Subcutaneous abdominal adipose tissue (tissue), 5 donors: ENCODE measurements at regions not wholly inside any gene's neighbourhood (a gene's known extent, or its start where the extent isn't known, plus 50 kb on each side); places are given as distances from the start of the nearest gene placed in this dataset.

Source experiments
- H3K27ac ChIP-seq: one replicate; pipeline ENCODE4 v1.7.0; 2013; ENCODE audit warnings: low read depth, mild to moderate bottlenecking, inconsistent platforms, low read length, moderate library complexity
- H3K27me3 ChIP-seq, 5 donors: one replicate each; pipeline ENCODE4 v1.7.0; 2013; ENCODE audit warnings: low read length in 5 of 5, inconsistent platforms in 1 of 5; ENCODE audit not compliant: control insufficient read depth in 5 of 5, insufficient read depth in 4 of 5
- H3K36me3 ChIP-seq, 5 donors: one replicate each; pipeline ENCODE4 v1.7.0; 2013; ENCODE audit warnings: low read length in 5 of 5; ENCODE audit not compliant: control insufficient read depth in 5 of 5, insufficient read depth in 5 of 5
- H3K4me1 ChIP-seq, 5 donors: one replicate each; pipeline ENCODE4 v1.7.0; 2013; ENCODE audit warnings: low read length in 5 of 5, mild to moderate bottlenecking in 3 of 5, moderate library complexity in 1 of 5; ENCODE audit not compliant: control insufficient read depth in 5 of 5, insufficient read depth in 5 of 5
- H3K4me3 ChIP-seq, 5 donors: one replicate each; pipeline ENCODE4 v1.7.0; 2013; ENCODE audit warnings: low read length in 5 of 5, low read depth in 1 of 5
- H3K9ac ChIP-seq, 5 donors: one replicate each; pipeline ENCODE4 v1.7.0; 2013; ENCODE audit warnings: low read length in 5 of 5, mild to moderate bottlenecking in 4 of 5, moderate library complexity in 3 of 5
- H3K9me3 ChIP-seq, 5 donors: one replicate each; pipeline ENCODE4 v1.7.0; 2013; ENCODE audit warnings: low read length in 5 of 5; ENCODE audit not compliant: control insufficient read depth in 5 of 5
- donor health status: healthy.
- donor health status: healthy.
- donor health status: healthy.
- donor health status: healthy.
- donor health status: healthy.

DNA sequence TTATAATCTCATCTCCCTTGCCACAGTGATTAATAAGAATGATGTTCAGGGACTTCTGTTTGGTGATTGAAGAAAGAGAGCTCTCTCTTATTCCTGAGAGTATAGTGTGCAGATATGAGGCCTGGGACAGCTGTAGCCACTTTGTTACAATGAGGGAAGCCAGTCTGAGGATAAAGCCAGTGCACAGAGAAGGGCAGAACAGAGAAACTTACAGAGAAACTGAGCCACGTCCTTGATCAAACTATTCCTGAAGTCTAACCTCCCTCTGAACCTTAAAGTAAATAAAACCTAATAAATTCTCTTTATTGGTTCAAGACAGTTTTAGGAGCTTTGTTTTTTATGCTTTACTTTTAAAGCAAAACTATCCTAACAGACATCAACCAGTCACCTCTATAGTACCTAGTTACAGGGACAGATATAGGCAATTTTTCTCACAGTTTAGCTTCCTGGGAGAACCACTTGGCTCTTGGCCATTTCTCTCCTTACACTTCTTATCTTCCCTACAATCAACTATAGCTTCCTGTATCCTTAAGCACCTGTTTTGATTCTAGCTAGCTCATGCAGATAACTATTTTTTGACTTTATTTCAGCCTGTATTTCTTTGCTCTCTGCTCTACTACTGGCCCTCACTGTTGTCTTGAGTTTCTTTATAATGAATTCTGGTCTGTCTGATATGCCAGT is 284.4 kb downstream of the SHQ1 start:
- no peak overlapping the region for H3K9ac ChIP-seq
- H3K4me3 ChIP-seq = no peak overlapping the region
- peaks cover 2 to 9% (median 6%) of the 10 kb centered on the region in 5 donors for H3K9me3 ChIP-seq
- no peaks in the 10 kb centered on the region for H3K27me3 ChIP-seq
- H3K4me1 ChIP-seq = peaks cover 0 to 11% (median 8%) of the 10 kb centered on the region in 5 donors
- H3K27ac ChIP-seq = no peak overlapping the region
- H3K36me3 ChIP-seq = no peaks in the 10 kb centered on the region

DNA sequence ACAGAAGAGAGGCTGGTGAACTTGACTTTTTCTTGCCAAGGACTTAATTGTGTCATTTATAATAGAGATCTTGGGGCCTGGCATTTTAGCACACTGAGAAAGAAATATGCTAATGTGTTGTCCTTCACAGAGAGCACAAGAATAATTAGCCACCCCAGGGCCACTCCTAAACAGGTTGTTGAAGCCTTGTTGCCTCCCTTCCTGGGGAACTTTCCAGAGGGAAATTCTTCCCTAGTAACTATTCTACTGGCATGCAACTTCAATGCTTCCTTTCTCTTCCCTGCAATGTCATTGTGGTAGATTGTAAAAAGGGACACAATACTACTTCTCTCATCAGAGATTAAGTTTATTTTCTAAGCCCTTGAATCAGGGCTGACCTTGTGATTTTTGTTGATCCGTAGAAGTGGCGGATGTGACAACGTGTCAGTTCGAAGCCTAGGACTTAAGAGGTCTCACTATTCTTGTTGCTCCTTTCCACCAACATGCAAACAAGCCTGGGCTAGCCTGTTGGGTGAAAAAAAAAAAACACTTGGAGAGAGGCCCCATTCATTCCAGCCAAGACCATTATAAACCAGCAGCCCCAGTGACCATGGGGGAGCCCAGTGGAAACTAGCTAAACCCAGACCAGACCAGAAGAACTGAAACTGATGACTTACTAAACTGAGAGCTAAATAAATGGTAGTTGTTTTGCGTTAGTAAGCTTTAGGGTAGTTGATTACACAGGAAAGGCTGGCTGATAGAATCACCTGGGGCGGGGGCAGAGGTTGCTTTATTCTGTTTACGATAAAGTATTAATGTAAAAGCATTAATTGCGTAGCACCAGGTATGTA is 287.2 kb downstream of the SHQ1 start:
- Histone ChIP-seq H3K36me3 (no peaks in the 10 kb centered on the region), H3K4me3 (no peak overlapping the region), H3K27ac (no peak overlapping the region), H3K4me1 (no peaks in the 10 kb centered on the region), H3K9ac (no peak overlapping the region), H3K9me3 (peaks cover 2 to 9% (median 8%) of the 10 kb centered on the region in 5 donors), H3K27me3 (no peaks in the 10 kb centered on the region)

DNA sequence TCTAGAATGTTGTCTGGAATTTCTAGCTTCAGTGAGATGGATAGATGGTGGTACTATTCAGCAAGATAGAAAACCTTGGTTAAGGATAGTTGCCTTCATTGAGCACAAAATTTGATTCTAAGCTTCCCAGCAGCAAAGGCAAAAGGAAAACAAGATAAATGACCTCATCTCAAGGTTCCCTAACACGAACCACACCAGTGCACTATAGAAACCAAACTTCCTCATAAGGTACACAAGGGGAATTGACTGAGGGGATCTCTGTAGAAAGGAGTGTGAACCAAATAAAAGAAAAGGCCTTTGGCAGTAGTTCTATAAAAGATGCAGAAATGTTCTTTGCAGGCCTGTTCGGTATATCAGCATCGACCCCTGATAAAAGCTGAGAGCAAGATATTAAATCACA is 288.9 kb downstream of the SHQ1 start:
- Histone ChIP-seq H3K27me3 (no peaks in the 10 kb centered on the region), H3K4me3 (no peak overlapping the region), H3K9ac (no peak overlapping the region), H3K4me1 (no peaks in the 10 kb centered on the region), H3K36me3 (no peaks in the 10 kb centered on the region), H3K9me3 (peaks cover 2 to 9% (median 8%) of the 10 kb centered on the region in 5 donors), H3K27ac (no peak overlapping the region)

DNA sequence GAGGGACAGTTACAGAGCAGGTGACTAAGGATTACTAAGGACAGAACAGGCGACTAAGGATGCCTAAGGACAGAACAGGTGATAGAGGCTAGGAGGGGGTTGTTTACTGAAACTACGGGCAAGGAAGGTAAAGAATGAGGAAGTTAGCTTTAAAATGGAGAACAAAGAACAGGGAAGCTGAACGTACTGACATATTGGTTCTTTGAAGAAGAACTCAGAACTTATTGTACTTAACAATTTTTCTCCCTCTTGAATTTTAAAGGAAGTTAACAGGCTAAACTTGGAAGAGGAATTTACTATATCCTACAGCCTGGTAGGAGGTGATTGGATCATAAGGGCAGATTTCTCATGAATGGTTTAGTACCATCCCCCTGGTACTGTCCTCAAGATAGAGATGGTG is 290.2 kb downstream of the SHQ1 start:
- H3K36me3 ChIP-seq = no peaks in the 10 kb centered on the region
- H3K4me3 ChIP-seq = no peak overlapping the region
- H3K9me3 ChIP-seq = peaks cover 2 to 9% (median 8%) of the 10 kb centered on the region in 5 donors
- H3K9ac ChIP-seq = no peak overlapping the region
- H3K27ac ChIP-seq = no peak overlapping the region
- no peaks in the 10 kb centered on the region for H3K27me3 ChIP-seq
- H3K4me1 ChIP-seq = no peaks in the 10 kb centered on the region

DNA sequence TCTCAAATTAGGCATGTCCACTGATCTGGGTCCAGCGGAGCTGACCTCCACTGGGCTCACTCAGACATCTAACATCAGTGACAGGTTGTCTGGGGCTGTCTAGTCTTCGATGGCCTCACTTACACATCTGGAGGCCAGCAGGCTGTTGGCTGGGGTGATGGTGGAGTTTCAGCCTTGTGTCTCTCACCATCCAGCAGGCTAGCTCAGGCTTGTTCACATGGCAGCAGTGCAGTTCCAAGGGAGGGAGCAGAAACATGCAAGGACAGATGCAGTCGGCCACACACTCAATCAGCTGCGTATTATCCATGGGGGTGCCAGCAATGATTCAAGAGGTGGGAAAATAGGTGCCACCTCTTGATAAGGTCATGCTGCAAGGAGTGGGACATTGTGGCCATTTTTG is 292.5 kb downstream of the SHQ1 start:
- no peaks in the 10 kb centered on the region for H3K36me3 ChIP-seq
- H3K27ac ChIP-seq = no peak overlapping the region
- peaks cover 0 to 3% (median 0%) of the 10 kb centered on the region in 5 donors for H3K9me3 ChIP-seq
- H3K27me3 ChIP-seq = no peaks in the 10 kb centered on the region
- H3K9ac ChIP-seq = no peak overlapping the region
- H3K4me3 ChIP-seq = no peak overlapping the region
- H3K4me1 ChIP-seq = no peaks in the 10 kb centered on the region

DNA sequence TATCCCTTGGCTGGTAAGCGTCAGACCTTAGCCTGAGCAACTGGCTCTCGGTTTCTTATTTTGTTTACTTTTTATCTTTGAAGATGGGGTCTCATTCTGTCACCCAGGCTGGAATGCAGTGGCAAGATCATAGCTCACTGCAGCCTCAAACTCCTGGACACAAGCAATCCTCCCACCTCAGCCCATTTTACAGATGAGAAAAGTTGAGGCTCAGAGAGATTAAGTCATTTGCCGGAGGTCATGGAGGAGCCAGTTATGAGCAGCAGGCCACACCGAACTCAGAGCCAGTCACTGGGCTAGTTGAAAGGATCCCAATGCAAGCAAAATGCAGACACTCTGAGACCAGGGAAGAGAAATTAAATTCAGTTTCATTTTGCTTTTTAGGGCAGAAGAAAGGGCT is 293.6 kb downstream of the SHQ1 start:
- H3K9ac ChIP-seq = no peak overlapping the region
- H3K27me3 ChIP-seq = peaks cover 0 to 2% (median 0%) of the 10 kb centered on the region in 5 donors
- H3K36me3 ChIP-seq = no peaks in the 10 kb centered on the region
- peaks cover 0 to 3% (median 0%) of the 10 kb centered on the region in 5 donors for H3K9me3 ChIP-seq
- no peak overlapping the region for H3K27ac ChIP-seq
- no peak overlapping the region for H3K4me3 ChIP-seq
- peaks cover 0 to 4% (median 0%) of the 10 kb centered on the region in 5 donors for H3K4me1 ChIP-seq

DNA sequence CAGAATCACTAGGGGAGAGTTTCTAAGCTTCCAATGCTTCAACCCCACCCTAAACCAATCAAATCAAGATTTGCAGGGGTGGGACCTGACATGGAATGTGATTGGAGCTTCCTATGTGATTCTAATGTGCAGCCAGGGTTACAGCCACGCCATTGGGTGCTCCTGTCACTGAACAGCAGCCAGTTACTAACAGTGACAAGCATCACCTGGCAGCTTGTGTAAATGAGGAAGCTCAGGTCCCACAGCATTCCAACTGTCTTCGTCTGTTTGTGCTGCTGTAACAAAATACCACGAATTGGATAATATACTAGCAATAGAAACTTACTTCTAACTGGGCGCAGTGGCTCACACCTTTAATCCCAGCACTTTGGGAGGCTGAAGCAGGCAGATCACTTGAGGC is 294.9 kb downstream of the SHQ1 start:
- H3K27me3 ChIP-seq = peaks cover 0 to 9% (median 3%) of the 10 kb centered on the region in 5 donors
- no peak overlapping the region for H3K9ac ChIP-seq
- H3K36me3 ChIP-seq = no peaks in the 10 kb centered on the region
- peaks cover 0 to 6% (median 2%) of the 10 kb centered on the region in 5 donors for H3K4me1 ChIP-seq
- no peak overlapping the region for H3K4me3 ChIP-seq
- peaks cover 0 to 3% (median 0%) of the 10 kb centered on the region in 5 donors for H3K9me3 ChIP-seq
- H3K27ac ChIP-seq = no peak overlapping the region

DNA sequence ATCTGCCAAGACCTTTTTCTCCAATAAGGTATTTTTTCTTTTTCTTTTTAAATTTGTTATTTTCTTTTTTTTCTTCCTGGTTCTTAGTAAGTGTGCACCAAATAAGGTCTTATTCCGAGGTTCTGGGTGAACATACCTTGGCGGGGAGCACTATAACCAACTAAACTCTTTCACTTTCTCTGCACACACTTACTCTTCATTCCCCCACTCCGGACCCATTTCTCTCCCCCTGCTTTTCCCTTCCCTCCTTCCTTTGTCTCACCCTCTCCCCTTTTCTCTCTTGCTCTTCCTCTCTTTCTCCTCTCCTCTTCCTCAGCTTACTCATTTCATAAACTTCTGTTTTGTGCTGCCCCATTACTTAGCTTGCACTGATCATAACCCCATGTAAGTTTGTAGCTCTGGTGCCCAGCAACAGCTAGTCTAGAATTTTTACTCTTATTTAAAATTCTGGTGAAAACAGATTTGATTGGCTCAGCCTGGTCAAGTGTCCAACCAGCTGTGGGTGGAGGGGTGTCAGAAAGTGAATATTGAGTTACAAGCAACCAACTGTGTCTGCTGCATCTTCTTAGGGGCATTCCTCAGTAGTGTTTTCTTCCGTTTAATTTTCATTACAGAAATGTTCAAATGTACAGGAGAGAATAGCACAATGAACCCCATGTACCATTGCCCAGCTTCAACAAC is 297.5 kb downstream of the SHQ1 start:
- H3K9ac ChIP-seq = no peak overlapping the region
- peaks cover 0 to 9% (median 3%) of the 10 kb centered on the region in 5 donors for H3K27me3 ChIP-seq
- H3K4me1 ChIP-seq = peaks cover 0 to 6% (median 2%) of the 10 kb centered on the region in 5 donors
- H3K36me3 ChIP-seq = no peaks in the 10 kb centered on the region
- H3K27ac ChIP-seq = no peak overlapping the region
- H3K4me3 ChIP-seq = no peak overlapping the region
- peaks cover 0 to 2% (median 0%) of the 10 kb centered on the region in 5 donors for H3K9me3 ChIP-seq

DNA sequence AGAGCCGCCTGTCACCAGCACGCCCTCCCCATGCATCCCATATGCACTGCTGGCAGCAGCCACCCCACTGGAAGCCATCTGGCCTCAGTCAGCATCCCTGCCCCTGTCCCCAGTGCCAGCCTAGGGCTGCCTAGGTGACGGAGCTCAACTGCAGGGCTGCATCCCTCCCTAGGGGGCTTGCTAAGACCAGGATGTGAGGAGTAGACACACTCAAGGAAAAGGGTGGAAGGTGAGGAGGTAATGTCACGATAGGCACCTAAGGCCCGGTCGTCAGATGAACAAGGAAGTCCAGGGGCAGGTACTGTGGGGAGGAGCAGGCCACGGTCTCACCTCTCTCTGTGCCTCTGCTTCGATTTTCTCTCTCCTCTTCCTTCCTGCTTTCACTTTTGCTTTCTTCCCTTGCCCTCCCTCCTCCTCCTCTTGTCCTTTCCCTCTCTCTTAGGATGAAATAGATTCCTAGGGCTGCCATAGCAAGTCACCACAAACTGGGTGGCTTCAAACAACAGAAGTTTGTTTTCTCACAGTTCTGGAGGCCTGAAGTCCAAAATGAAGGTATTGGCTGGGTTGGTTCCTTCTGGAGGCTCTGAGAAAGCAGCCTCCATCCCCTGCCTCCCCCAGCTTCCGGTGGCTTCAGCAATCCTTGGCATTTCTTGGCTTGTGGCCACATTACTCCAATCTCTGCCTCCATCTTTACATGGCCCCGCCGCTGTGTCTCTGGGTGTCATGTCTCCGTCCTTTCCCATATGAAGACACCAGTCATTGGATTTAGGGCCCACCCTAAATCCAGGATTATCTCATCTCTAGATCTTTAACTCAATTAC is 298.3 kb downstream of the SHQ1 start:
- H3K9me3 ChIP-seq = no peaks in the 10 kb centered on the region
- peak overlapping the region in 1 of 5 donors; percentile 19 for H3K4me3 ChIP-seq
- peaks cover 0 to 6% (median 2%) of the 10 kb centered on the region in 5 donors for H3K4me1 ChIP-seq
- no peaks in the 10 kb centered on the region for H3K36me3 ChIP-seq
- H3K27me3 ChIP-seq = peaks cover 0 to 9% (median 3%) of the 10 kb centered on the region in 5 donors
- H3K27ac ChIP-seq = no peak overlapping the region
- no peak overlapping the region for H3K9ac ChIP-seq
